Neuron (in vitro differentiated cells): ENCODE measurements at regions not wholly inside any gene's neighbourhood (a gene's known extent, or its start where the extent isn't known, plus 50 kb on each side); places are given as distances from the start of the nearest gene placed in this dataset.

ENCODE experiments used
- H2AFZ ChIP-seq: one replicate; pipeline ENCODE4 v1.6.1; 2013; ENCODE audit warnings: low read depth, mild to moderate bottlenecking, inconsistent platforms, low read length, moderate library complexity
- H3K27me3 ChIP-seq: one replicate; pipeline ENCODE4 v1.6.1; 2013; ENCODE audit warnings: low read length; ENCODE audit not compliant: insufficient read depth
- H3K36me3 ChIP-seq: one replicate; pipeline ENCODE4 v1.6.1; 2013; ENCODE audit warnings: low read length; ENCODE audit not compliant: insufficient read depth
- H3K4me1 ChIP-seq: one replicate; pipeline ENCODE4 v1.6.1; 2013; ENCODE audit warnings: low read length; ENCODE audit not compliant: insufficient read depth
- H3K4me3 ChIP-seq: 2 replicates; pipeline ENCODE4 v1.5.1; 2013; ENCODE audit warnings: mild to moderate bottlenecking, low read length, moderate library complexity
- H3K9me3 ChIP-seq: one replicate; pipeline ENCODE4 v1.6.1; 2013; ENCODE audit warnings: low read length

GRCh38 chr14:66369157-66369697 is 116.9 kb upstream of the CCDC196 start:
- peaks cover 10% of the 10 kb centered on the region for H3K4me1 ChIP-seq
- H3K9me3 ChIP-seq: no peaks in the 10 kb centered on the region
- H3K4me3 ChIP-seq: no peak overlapping the region
- H3K27me3 ChIP-seq: no peaks in the 10 kb centered on the region
- no peak overlapping the region for H2AFZ ChIP-seq
- H3K36me3 ChIP-seq: no peaks in the 10 kb centered on the region

GRCh38 chr14:66371776-66372175 is 114.4 kb upstream of the CCDC196 start:
- Histone ChIP-seq H3K9me3 (no peaks in the 10 kb centered on the region), H2AFZ (no peak overlapping the region), H3K4me3 (no peak overlapping the region), H3K27me3 (no peaks in the 10 kb centered on the region), H3K4me1 (peaks cover 35% of the 10 kb centered on the region), H3K36me3 (no peaks in the 10 kb centered on the region)

- Histone ChIP-seq H3K4me3 (peak overlapping the region; percentile 13), H3K9me3 (no peaks in the 10 kb centered on the region), H2AFZ (peak overlapping the region; percentile 79), H3K4me1 (peaks cover 53% of the 10 kb centered on the region), H3K36me3 (no peaks in the 10 kb centered on the region), H3K27me3 (no peaks in the 10 kb centered on the region)
These were observed 110.9 kb upstream of the CCDC196 start for GRCh38 chr14:66375046-66375964.

- no peaks in the 10 kb centered on the region for H3K9me3 ChIP-seq
- H3K4me1 ChIP-seq: peaks cover 60% of the 10 kb centered on the region
- H3K27me3 ChIP-seq: no peaks in the 10 kb centered on the region
- H2AFZ ChIP-seq: no peak overlapping the region
- H3K4me3 ChIP-seq: no peak overlapping the region
- H3K36me3 ChIP-seq: no peaks in the 10 kb centered on the region
These were observed 108.6 kb upstream of the CCDC196 start for GRCh38 chr14:66377574-66377973.

GRCh38 chr14:66378712-66379505 is 107.3 kb upstream of the CCDC196 start:
- H3K4me3 ChIP-seq: no peak overlapping the region
- no peaks in the 10 kb centered on the region for H3K27me3 ChIP-seq
- H3K9me3 ChIP-seq: no peaks in the 10 kb centered on the region
- H3K36me3 ChIP-seq: no peaks in the 10 kb centered on the region
- H2AFZ ChIP-seq: no peak overlapping the region
- H3K4me1 ChIP-seq: peaks cover 63% of the 10 kb centered on the region

- H3K9me3 ChIP-seq: no peaks in the 10 kb centered on the region
- H3K27me3 ChIP-seq: no peaks in the 10 kb centered on the region
- H3K36me3 ChIP-seq: no peaks in the 10 kb centered on the region
- peaks cover 51% of the 10 kb centered on the region for H3K4me1 ChIP-seq
- no peak overlapping the region for H3K4me3 ChIP-seq
- H2AFZ ChIP-seq: no peak overlapping the region
These were observed 106.0 kb upstream of the CCDC196 start for GRCh38 chr14:66380143-66380542.

GRCh38 chr14:66381755-66382154 is 104.4 kb upstream of the CCDC196 start:
- H3K4me3 ChIP-seq: no peak overlapping the region
- H3K4me1 ChIP-seq: peaks cover 36% of the 10 kb centered on the region
- no peak overlapping the region for H2AFZ ChIP-seq
- no peaks in the 10 kb centered on the region for H3K27me3 ChIP-seq
- H3K9me3 ChIP-seq: no peaks in the 10 kb centered on the region
- no peaks in the 10 kb centered on the region for H3K36me3 ChIP-seq

- no peak overlapping the region for H2AFZ ChIP-seq
- H3K36me3 ChIP-seq: no peaks in the 10 kb centered on the region
- no peaks in the 10 kb centered on the region for H3K27me3 ChIP-seq
- no peak overlapping the region for H3K4me3 ChIP-seq
- no peaks in the 10 kb centered on the region for H3K9me3 ChIP-seq
- H3K4me1 ChIP-seq: peaks cover 32% of the 10 kb centered on the region
These were observed 102.9 kb upstream of the CCDC196 start for GRCh38 chr14:66383257-66383656.

GRCh38 chr14:66383771-66384170 is 102.4 kb upstream of the CCDC196 start:
- no peaks in the 10 kb centered on the region for H3K9me3 ChIP-seq
- no peaks in the 10 kb centered on the region for H3K36me3 ChIP-seq
- no peaks in the 10 kb centered on the region for H3K27me3 ChIP-seq
- peaks cover 28% of the 10 kb centered on the region for H3K4me1 ChIP-seq
- H2AFZ ChIP-seq: no peak overlapping the region
- H3K4me3 ChIP-seq: no peak overlapping the region

- Histone ChIP-seq H3K27me3 (no peaks in the 10 kb centered on the region), H3K36me3 (no peaks in the 10 kb centered on the region), H3K4me3 (no peak overlapping the region), H3K9me3 (no peaks in the 10 kb centered on the region), H2AFZ (no peak overlapping the region), H3K4me1 (peaks cover 2% of the 10 kb centered on the region)
These were observed 97.7 kb upstream of the CCDC196 start for GRCh38 chr14:66388516-66388915.

GRCh38 chr14:66389481-66389880 is 96.7 kb upstream of the CCDC196 start:
- peaks cover 2% of the 10 kb centered on the region for H3K4me1 ChIP-seq
- H3K36me3 ChIP-seq: no peaks in the 10 kb centered on the region
- no peak overlapping the region for H3K4me3 ChIP-seq
- no peaks in the 10 kb centered on the region for H3K27me3 ChIP-seq
- no peak overlapping the region for H2AFZ ChIP-seq
- no peaks in the 10 kb centered on the region for H3K9me3 ChIP-seq

GRCh38 chr14:66395300-66395699 is 90.9 kb upstream of the CCDC196 start:
- H3K36me3 ChIP-seq: no peaks in the 10 kb centered on the region
- peaks cover 4% of the 10 kb centered on the region for H3K4me1 ChIP-seq
- H3K9me3 ChIP-seq: no peaks in the 10 kb centered on the region
- no peak overlapping the region for H3K4me3 ChIP-seq
- peak overlapping the region; percentile 64 for H2AFZ ChIP-seq
- H3K27me3 ChIP-seq: no peaks in the 10 kb centered on the region

GRCh38 chr14:66396164-66396563 is 90.0 kb upstream of the CCDC196 start:
- Histone ChIP-seq H3K36me3 (no peaks in the 10 kb centered on the region), H3K9me3 (no peaks in the 10 kb centered on the region), H3K4me1 (peaks cover 6% of the 10 kb centered on the region), H3K4me3 (no peak overlapping the region), H2AFZ (no peak overlapping the region), H3K27me3 (no peaks in the 10 kb centered on the region)
